NCI-H1436 (cell line): ENCODE measurements at regions not wholly inside any gene's neighbourhood (a gene's known extent, or its start where the extent isn't known, plus 50 kb on each side); places are given as distances from the start of the nearest gene placed in this dataset.

Experiments
- DNase-seq: peaks from one replicate; lab custom pipeline; 2025; lab: John Stamatoyannopoulos, UW

DNA sequence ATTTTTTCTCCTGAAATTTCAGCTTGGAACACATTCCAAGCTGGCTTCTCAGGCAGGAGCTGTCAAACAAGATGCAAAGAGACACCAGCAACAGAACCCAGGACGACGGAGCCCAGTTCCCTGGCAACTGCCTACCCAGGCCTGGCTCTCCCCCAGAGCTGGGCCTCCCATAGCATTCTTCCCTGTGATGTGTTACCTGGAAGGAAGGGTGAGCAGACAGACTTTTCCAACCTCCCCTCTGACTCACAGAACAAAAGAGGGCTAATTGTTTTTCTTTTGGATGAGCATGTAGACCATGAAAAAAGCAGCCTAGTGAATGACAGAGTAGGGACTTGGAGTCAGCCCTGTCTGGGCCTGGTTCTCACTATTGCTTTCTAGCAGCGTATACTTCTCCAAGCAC, 55.3 kb upstream of the BMAL1 start:
- DNase-seq: no peak

DNA sequence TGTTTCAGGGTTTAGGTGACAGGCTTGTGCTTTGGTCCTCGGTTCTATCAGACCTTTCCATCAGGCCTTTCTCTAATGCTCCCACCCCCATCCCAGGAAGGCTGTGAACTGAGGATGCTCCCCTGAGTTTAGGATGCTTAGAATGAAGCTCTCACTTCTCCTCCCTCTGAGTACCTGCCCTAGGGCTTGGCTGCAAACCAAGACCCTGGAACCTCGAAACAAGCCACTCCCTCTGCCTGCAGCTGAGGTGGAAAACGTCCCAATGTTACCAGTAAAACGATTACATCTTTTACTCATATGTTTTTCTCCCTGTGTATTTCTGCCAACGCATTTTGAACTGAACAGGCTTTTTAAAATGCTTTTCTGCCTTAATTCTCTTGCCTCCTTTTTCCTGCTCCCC, 54.5 kb upstream of the BMAL1 start:
- peak; percentile 25 for DNase-seq

DNA sequence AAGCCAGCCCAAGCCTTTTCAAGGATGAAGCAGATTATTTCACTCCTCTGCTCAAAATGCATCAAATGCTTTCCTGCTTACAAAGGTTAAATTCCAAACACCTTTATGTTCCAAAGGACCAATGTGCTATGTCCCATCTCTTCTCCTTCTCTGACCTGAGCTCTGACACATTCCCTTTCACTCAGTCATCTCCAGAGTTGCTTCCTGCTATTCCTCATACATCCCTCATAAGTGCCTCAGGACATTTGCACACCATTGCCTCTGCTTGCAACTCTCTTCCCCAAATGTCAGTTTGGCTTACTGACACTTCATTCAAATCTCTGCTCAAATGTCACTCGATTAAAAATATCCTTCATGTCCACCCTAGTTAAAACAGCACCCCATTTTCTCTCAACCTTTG, 53.3 kb upstream of the BMAL1 start:
- DNase-seq: no peak

DNA sequence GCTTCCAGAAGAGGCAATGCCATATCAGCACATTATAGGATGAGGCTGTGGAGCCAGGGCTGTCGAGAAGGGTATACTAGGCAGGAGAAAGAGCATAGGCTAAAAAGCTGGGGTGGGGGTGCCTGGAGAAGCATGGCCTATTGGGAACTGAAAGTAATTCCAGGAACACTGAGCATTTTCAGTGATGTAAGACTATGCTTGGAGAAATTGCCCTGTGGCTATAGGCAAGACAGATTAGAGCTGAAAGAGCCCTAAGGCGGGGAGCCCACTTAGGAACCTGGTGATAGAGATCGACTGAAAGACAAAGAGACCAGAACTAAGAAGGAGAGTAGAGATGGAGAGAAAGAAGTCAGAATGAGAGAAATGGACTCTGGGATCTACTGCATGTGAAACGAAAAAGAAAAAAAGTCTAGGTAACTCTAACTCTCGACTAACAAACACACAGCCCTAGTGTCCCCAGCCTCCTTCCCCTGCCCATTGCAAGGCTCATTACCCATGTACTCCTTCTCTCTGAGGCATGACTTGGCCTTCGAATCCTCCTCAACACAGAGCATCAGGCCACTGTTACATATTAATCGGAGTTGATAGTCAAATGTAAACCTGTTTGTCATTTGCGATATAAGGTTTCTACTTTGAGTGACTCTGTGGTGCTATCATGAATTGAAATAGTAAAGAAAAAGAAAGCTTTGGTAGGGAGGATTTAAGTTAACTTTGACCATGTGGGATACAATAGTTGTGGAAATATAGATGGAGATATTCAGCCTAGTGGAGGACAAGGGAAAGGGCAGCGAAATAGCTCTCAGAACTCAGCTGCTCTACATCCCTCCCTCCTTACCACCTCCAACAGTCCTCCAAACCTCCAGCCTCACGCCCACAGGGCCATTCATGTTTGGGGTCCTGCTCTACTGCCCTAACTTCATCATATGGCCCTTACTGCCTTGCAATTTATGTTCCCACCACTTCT, 52.3 kb upstream of the BMAL1 start:
- DNase-seq: no peak

DNA sequence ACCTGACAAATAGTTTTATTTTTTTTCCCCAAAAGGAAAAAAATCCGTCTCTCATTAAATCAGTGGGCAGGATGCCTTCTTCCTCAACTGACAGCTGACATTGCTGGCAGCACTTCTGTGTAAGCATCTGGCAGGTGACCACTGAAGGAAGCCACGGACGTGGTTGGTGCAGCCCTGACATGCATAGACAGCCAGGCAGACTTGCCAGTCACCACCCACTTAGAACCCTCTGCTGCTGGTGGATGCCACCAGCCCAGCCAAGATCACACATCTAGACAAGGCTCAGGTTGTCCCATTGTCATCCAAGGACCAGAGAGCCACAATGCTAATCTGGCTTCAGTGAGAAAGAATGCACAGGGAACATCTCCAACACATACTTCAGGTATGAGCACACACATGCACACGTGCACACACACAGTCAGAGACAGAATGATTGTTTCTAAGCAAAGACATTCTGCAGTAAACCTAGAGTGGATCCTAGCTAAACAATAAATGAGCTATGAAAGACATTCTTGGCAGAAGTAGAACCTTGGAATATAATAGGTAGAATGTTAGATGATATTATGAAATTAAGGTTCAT, 49.8 kb upstream of the BMAL1 start:
- no peak for DNase-seq
